Spinal cord (tissue), 9 donors: ENCODE measurements at regions not wholly inside any gene's neighbourhood (a gene's known extent, or its start where the extent isn't known, plus 50 kb on each side); places are given as distances from the start of the nearest gene placed in this dataset.

Source experiments
- DNase-seq, 6 donors: peaks; one replicate each; pipeline versions ENCODE4 v3.0.0 to v3.0.0-alpha.2; 2013 to 2015; ENCODE audit warnings: low spot score in 6 of 6, low read depth in 4 of 6
- H3K27ac ChIP-seq: one replicate; pipeline ENCODE4 v1.5.1; 2013; ENCODE audit warnings: low read depth, low read length, control low read depth
- H3K27me3 ChIP-seq: one replicate; pipeline ENCODE4 v1.6.1; 2013; ENCODE audit warnings: low read length; ENCODE audit not compliant: control insufficient read depth, insufficient read depth
- H3K36me3 ChIP-seq: one replicate; pipeline ENCODE4 v1.6.1; 2013; ENCODE audit warnings: low read length; ENCODE audit not compliant: control insufficient read depth, insufficient read depth
- H3K4me1 ChIP-seq: one replicate; pipeline ENCODE4 v1.6.1; 2013; ENCODE audit warnings: low read length; ENCODE audit not compliant: control insufficient read depth, insufficient read depth
- H3K4me3 ChIP-seq: one replicate; pipeline ENCODE4 v1.5.1; 2013; ENCODE audit warnings: low read depth, low read length, control low read depth
- H3K9me3 ChIP-seq: one replicate; pipeline ENCODE4 v1.6.1; 2013; ENCODE audit warnings: low read length; ENCODE audit not compliant: control insufficient read depth, insufficient read depth
- WGBS: methylation state at CpG from one replicate; pipeline ENCODE4 v1.1.5; 2013; ENCODE audit warnings: missing lambda C conversion rate; ENCODE audit not compliant: insufficient coverage; 5-methylcytosine and 5-hydroxymethylcytosine counted together
- donor health status: healthy.

DNA sequence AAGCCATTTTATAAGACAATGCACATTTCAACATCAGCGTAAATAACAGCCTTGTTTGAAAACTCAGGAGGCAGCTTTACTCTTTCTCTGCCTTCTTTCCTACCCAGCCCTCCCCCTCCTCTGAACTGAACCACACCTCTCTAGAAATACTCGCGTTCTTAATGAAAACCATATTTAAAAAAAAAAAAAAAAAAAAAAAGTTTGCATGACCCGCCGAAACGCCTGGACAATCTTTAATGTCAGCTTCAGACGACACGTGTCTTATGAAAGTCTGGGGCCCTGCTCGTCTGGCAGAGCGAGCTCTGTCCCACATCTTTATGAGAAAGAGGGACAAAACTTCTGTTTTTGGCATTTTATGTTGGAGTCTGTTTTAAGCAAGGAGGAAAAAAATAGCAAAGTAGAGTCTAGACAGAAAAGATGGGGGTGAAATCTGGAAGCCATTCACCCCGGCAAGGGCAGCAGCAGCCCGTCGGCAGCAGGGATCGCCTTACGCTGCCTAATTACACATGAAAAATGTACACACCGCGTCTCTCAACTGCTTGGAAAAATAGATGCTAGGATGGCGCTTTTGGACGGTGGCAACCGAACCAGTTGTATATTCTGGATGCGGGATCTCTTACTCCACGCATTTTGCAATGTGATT is 130.4 kb upstream of the ETS2 start:
- H3K36me3 ChIP-seq, result no peaks in the 10 kb centered on the region
- DNase-seq, result peak in 1 of 6 donors; percentile 13
- no peaks in the 10 kb centered on the region for H3K9me3 ChIP-seq
- H3K4me1 ChIP-seq, result no peaks in the 10 kb centered on the region
- H3K27ac ChIP-seq, result no peak overlapping the region
- no peaks in the 10 kb centered on the region for H3K27me3 ChIP-seq
- no peak overlapping the region for H3K4me3 ChIP-seq
- WGBS, result 66% methylated on average over 11 of the region's 22 CpGs

GRCh38 chr21:38678827-38679226 is 126.9 kb upstream of the ETS2 start:
- no peaks in the 10 kb centered on the region for H3K9me3 ChIP-seq
- DNase-seq, result no peak
- no peaks in the 10 kb centered on the region for H3K27me3 ChIP-seq
- no peaks in the 10 kb centered on the region for H3K36me3 ChIP-seq
- H3K27ac ChIP-seq, result no peak overlapping the region
- H3K4me3 ChIP-seq, result no peak overlapping the region
- H3K4me1 ChIP-seq, result no peaks in the 10 kb centered on the region

DNA sequence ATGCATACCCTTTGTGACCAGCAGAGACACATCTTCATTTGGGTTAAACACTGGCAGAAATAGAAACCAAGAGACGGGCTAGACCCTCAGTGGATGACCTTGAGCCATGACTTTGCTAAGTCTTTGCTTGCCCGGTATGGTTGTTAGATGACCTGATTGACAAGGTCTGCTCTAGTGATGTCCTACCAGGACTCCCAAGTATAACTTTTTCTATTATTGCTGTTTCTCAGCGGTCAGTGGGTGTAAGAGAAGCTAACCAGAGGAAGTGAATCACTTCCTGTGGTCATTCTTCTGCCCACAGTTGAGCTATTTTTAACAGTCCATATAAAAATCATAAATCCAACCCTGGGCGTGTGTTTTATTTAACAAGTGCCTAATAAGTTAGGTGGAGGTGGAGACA is 126.2 kb upstream of the ETS2 start:
- Histone ChIP-seq H3K4me3 (no peak overlapping the region), H3K27me3 (no peaks in the 10 kb centered on the region), H3K9me3 (no peaks in the 10 kb centered on the region), H3K27ac (no peak overlapping the region), H3K36me3 (no peaks in the 10 kb centered on the region), H3K4me1 (no peaks in the 10 kb centered on the region)
- no CpG with 5 or more reads among the region's 4 CpGs for WGBS
- DNase-seq, result no peak

GRCh38 chr21:38680401-38680800 is 125.3 kb upstream of the ETS2 start:
- Histone ChIP-seq H3K4me3 (no peak overlapping the region), H3K27ac (no peak overlapping the region), H3K27me3 (no peaks in the 10 kb centered on the region), H3K9me3 (no peaks in the 10 kb centered on the region), H3K36me3 (no peaks in the 10 kb centered on the region), H3K4me1 (no peaks in the 10 kb centered on the region)
- no peak for DNase-seq
- WGBS, result 87% methylated on average over 2 of the region's 3 CpGs

DNA sequence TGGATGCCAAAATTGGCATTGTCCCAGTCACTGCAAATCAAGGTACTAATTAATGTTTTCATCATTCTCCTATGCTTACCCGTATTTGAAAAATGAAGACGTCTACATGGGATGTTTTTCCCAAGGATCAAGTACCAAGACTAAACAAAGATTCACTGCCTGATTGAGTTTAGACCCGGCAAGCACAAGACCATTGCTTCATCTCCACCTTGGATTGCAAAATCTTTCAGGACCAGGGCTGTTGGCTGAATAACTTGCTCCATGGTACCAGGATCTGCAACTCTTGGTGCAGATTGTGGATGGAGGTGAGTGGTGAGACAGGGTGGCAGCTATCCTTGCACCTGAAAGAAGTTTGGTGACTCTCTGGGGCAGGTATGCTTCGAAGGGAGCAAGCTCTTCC is 122.5 kb upstream of the ETS2 start:
- 92% methylated on average over 3 of the region's 4 CpGs for WGBS
- Histone ChIP-seq H3K27ac (no peak overlapping the region), H3K9me3 (no peaks in the 10 kb centered on the region), H3K4me1 (no peaks in the 10 kb centered on the region), H3K4me3 (no peak overlapping the region), H3K36me3 (no peaks in the 10 kb centered on the region), H3K27me3 (no peaks in the 10 kb centered on the region)
- DNase-seq, result no peak

DNA sequence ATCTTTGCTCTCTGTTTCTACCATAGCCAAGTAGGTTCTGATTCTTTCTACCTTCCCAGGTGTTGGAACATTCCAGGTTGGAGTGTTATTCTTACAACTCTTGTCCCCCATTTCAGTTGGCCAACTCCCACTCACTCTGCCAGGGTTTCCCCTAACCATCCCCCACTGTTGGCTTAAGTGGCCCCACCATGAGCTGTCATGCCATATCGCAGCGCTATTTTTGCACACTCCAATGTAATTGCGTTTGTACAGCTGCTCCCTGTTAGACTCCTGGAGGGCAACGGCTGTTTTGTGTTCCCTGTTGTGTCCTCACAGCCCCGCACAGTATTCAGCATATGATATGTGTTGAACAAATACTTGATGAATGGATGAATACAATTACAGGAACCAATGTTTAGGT is 117.7 kb upstream of the ETS2 start:
- Histone ChIP-seq H3K27me3 (no peaks in the 10 kb centered on the region), H3K36me3 (no peaks in the 10 kb centered on the region), H3K27ac (no peak overlapping the region), H3K4me3 (no peak overlapping the region), H3K4me1 (no peaks in the 10 kb centered on the region), H3K9me3 (no peaks in the 10 kb centered on the region)
- no peak for DNase-seq
- WGBS, result 70% methylated on average over 4 of the region's 5 CpGs

DNA sequence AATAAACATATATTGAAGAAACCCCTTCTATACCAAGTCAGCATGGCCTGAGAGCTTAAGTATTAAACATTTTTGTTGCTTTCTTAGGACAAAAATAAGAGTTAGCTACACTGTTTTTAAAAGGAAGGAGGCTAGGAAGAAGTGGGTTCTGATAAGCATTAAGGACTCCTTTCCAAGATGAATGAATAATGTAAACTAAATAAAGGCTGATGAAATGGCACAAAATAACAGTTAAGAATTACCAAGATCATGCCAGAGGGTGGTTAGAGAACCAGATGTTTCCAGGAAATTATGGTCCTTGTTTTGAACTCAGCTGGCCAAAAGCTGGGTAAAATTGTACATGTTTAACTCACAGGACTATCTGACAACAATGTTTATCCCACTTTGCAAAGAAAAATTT is 114.1 kb upstream of the ETS2 start:
- no peak overlapping the region for H3K4me3 ChIP-seq
- H3K36me3 ChIP-seq, result no peaks in the 10 kb centered on the region
- no peak for DNase-seq
- H3K4me1 ChIP-seq, result no peaks in the 10 kb centered on the region
- no peaks in the 10 kb centered on the region for H3K9me3 ChIP-seq
- H3K27ac ChIP-seq, result no peak overlapping the region
- no peaks in the 10 kb centered on the region for H3K27me3 ChIP-seq

- H3K4me3 ChIP-seq, result no peak overlapping the region
- H3K9me3 ChIP-seq, result no peaks in the 10 kb centered on the region
- no peak for DNase-seq
- H3K27ac ChIP-seq, result no peak overlapping the region
- no peaks in the 10 kb centered on the region for H3K27me3 ChIP-seq
- 83% methylated on average over 3 of the region's 3 CpGs for WGBS
- no peaks in the 10 kb centered on the region for H3K36me3 ChIP-seq
- no peaks in the 10 kb centered on the region for H3K4me1 ChIP-seq
Observed at GRCh38 chr21:38696579-38696978, 109.2 kb upstream of the ETS2 start.

DNA sequence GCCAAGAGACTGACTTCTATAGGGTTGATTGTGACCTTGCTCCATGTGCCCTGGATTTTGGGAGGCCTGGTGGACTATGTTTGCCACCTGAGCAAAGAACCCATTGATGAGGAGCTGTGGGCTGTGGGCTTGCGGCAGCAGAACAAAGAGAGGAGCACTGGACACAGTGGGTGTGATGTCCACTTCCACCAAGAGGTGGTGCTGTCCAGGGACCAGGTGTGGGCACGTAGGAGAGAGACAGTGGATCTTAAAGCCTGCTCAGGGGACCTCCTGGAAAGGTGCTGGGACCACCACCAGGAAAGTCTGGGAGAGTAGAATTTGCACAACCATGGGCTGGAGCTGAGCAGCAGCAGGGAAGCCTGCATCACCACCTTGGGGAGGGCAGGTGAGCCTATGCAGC is 106.7 kb upstream of the ETS2 start:
- H3K9me3 ChIP-seq, result no peaks in the 10 kb centered on the region
- DNase-seq, result no peak
- H3K36me3 ChIP-seq, result no peaks in the 10 kb centered on the region

DNA sequence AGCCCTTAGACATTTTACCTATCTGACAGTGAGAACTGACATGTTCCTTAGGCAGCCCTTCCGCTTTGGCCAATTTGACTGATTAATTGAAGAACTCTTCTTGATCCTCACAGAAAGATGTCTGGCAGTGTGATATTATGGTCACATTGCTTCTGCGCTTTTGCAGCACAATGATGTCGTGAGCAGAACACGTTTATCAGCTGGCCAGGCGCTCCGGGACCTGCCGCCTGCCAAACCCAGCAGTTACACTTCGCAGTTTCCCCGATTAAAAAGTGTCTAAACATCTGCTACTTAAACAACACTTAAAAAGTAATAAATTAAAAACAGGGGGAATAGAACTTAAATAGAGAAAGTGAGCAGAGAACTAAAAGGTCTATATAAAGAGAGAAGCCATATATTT is 103.5 kb upstream of the ETS2 start:
- Histone ChIP-seq H3K36me3 (no peaks in the 10 kb centered on the region), H3K27me3 (no peaks in the 10 kb centered on the region), H3K9me3 (peaks cover 2% of the 10 kb centered on the region), H3K4me1 (no peaks in the 10 kb centered on the region), H3K27ac (no peak overlapping the region), H3K4me3 (no peak overlapping the region)
- DNase-seq, result peak in 1 of 6 donors; percentile 63
- WGBS, result 40% methylated on average over 1 of the region's 9 CpGs

More for the DNA sequence above, 106.7 kb upstream of the ETS2 start:
- WGBS, result 65% methylated on average over 2 of the region's 2 CpGs
- Histone ChIP-seq H3K4me1 (no peaks in the 10 kb centered on the region), H3K27ac (no peak overlapping the region), H3K27me3 (no peaks in the 10 kb centered on the region), H3K4me3 (no peak overlapping the region)
